ENCODE measurements at regions not wholly inside any gene's neighbourhood (a gene's known extent, or its start where the extent isn't known, plus 50 kb on each side); places are given as distances from the start of the nearest gene placed in this dataset.
"Not testable (repeated sequence)": the region's sequence is repeated elsewhere in the genome, so short reads cannot be mapped to it uniquely, and the experiment has no call there.

DNA sequence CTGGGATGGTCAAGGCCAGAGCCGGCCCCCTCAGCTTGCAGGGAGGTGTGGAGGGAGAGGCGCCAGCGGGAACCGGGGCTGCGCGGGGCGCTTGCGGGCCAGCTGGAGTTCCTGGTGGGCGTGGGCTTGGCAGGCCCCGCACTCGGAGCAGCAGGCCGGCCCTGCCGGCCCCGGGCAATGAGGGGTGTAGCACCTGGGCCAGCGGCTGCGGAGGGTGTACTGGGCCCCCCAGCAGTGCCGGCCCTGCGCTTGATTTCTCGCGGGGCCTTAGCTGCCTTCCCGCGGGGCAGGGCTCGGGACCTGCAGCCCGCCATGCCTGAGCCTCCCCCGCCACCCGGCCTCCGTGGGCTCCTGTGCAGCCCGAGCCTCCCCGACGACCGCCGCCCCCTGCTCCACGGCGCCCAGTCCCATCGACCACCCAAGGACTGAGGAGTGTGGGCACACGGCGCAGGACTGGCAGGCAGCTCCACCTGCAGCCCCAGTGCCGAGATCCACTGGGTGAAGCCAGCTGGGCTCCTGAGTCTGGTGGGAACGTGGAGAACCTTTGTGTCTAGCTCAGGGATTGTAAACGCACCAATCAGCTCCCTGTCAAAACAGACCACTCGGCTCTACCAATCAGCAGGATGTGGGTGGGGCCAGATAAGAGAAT is 489.3 kb upstream of the COBL start:
- H3K36me3 ChIP-seq (ENCODE audit: insufficient read depth, low read length); H3K9me3 ChIP-seq (ENCODE audit: insufficient read depth, low read depth, low read length); H3K4me3 ChIP-seq (ENCODE audit: low read length); H3K27ac ChIP-seq (ENCODE audit: low read depth, low read length); H3K27me3 ChIP-seq (ENCODE audit: insufficient read depth, low read length); H3K4me1 ChIP-seq (ENCODE audit: insufficient read depth, low read length); H3K9ac ChIP-seq (ENCODE audit: low read depth, low read length): not testable (repeated sequence)
- WGBS = 97% methylated on average over 41 of the region's 41 CpGs

- WGBS = 51% methylated on average over 5 of the region's 5 CpGs
- Histone ChIP-seq H3K36me3 (ENCODE audit: insufficient read depth, low read length) (no peaks in the 10 kb centered on the region), H3K27ac (ENCODE audit: low read depth, low read length) (no peak overlapping the region), H3K9me3 (ENCODE audit: insufficient read depth, low read depth, low read length) (no peaks in the 10 kb centered on the region), H3K4me3 (ENCODE audit: low read length) (no peak overlapping the region), H3K9ac (ENCODE audit: low read depth, low read length) (no peak overlapping the region), H3K4me1 (ENCODE audit: insufficient read depth, low read length) (peaks cover 8% of the 10 kb centered on the region; the same call in 1 of the 2 replicates), H3K27me3 (ENCODE audit: insufficient read depth, low read length) (no peaks in the 10 kb centered on the region)
These were observed 486.1 kb upstream of the COBL start for GRCh38 chr7:51802718-51803117.

GRCh38 chr7:51797371-51797770 is 480.8 kb upstream of the COBL start:
- Histone ChIP-seq H3K36me3 (ENCODE audit: insufficient read depth, low read length) (no peaks in the 10 kb centered on the region), H3K27ac (ENCODE audit: low read depth, low read length) (no peak overlapping the region), H3K9ac (ENCODE audit: low read depth, low read length) (no peak overlapping the region), H3K4me3 (ENCODE audit: low read length) (no peak overlapping the region), H3K27me3 (ENCODE audit: insufficient read depth, low read length) (no peaks in the 10 kb centered on the region), H3K4me1 (ENCODE audit: insufficient read depth, low read length) (peaks cover under 1% of the 10 kb centered on the region; the same call in 1 of the 2 replicates), H3K9me3 (ENCODE audit: insufficient read depth, low read depth, low read length) (no peaks in the 10 kb centered on the region)
- WGBS = no CpG with 5 or more reads among the region's 1 CpG

GRCh38 chr7:51792796-51793195 is 476.2 kb upstream of the COBL start:
- no peak overlapping the region for H3K4me3 ChIP-seq (ENCODE audit: low read length)
- no peaks in the 10 kb centered on the region for H3K27me3 ChIP-seq (ENCODE audit: insufficient read depth, low read length)
- WGBS = 86% methylated on average over 1 of the region's 1 CpG
- no peaks in the 10 kb centered on the region for H3K4me1 ChIP-seq (ENCODE audit: insufficient read depth, low read length)
- no peaks in the 10 kb centered on the region for H3K9me3 ChIP-seq (ENCODE audit: insufficient read depth, low read depth, low read length)
- H3K36me3 ChIP-seq (ENCODE audit: insufficient read depth, low read length) = no peaks in the 10 kb centered on the region
- no peak overlapping the region for H3K9ac ChIP-seq (ENCODE audit: low read depth, low read length)
- H3K27ac ChIP-seq (ENCODE audit: low read depth, low read length) = no peak overlapping the region

DNA sequence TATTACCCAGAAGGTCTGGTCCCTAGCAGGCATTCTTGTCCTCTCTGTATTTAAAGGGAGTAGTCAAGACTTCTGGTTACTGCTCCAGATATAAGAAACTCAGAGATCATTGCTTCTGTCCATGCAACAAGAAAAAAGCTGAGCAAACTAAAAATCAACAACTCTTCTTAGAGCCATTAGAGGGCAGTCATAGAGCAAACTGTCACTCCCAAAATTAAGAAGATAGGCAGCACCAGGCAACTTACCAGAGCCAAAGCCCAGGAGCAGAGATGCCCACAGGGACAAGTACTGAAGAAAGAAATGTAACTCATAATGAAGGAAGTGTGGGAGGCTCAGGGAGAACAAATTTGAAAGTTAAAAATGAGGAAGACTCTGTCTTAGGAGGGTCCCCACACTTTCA is 472.9 kb upstream of the COBL start:
- Histone ChIP-seq H3K4me3 (ENCODE audit: low read length) (no peak overlapping the region), H3K36me3 (ENCODE audit: insufficient read depth, low read length) (no peaks in the 10 kb centered on the region), H3K4me1 (ENCODE audit: insufficient read depth, low read length) (no peaks in the 10 kb centered on the region), H3K9me3 (ENCODE audit: insufficient read depth, low read depth, low read length) (no peaks in the 10 kb centered on the region), H3K27ac (ENCODE audit: low read depth, low read length) (no peak overlapping the region), H3K9ac (ENCODE audit: low read depth, low read length) (no peak overlapping the region), H3K27me3 (ENCODE audit: insufficient read depth, low read length) (no peaks in the 10 kb centered on the region)

- 100% methylated on average over 1 of the region's 1 CpG for WGBS
- no peaks in the 10 kb centered on the region for H3K27me3 ChIP-seq (ENCODE audit: insufficient read depth, low read length)
These were observed 469.7 kb upstream of the COBL start for GRCh38 chr7:51786284-51786683.

GRCh38 chr7:51785876-51786275 is 469.3 kb upstream of the COBL start:
- no peaks in the 10 kb centered on the region for H3K4me1 ChIP-seq (ENCODE audit: insufficient read depth, low read length)
- no peak overlapping the region for H3K9ac ChIP-seq (ENCODE audit: low read depth, low read length)
- H3K27me3 ChIP-seq (ENCODE audit: insufficient read depth, low read length) = no peaks in the 10 kb centered on the region
- no peaks in the 10 kb centered on the region for H3K9me3 ChIP-seq (ENCODE audit: insufficient read depth, low read depth, low read length)
- H3K4me3 ChIP-seq (ENCODE audit: low read length) = no peak overlapping the region
- H3K27ac ChIP-seq (ENCODE audit: low read depth, low read length) = no peak overlapping the region
- 88% methylated on average over 9 of the region's 9 CpGs for WGBS
- H3K36me3 ChIP-seq (ENCODE audit: insufficient read depth, low read length) = no peaks in the 10 kb centered on the region

More at GRCh38 chr7:51786284-51786683, 469.7 kb upstream of the COBL start:
- no peaks in the 10 kb centered on the region for H3K9me3 ChIP-seq (ENCODE audit: insufficient read depth, low read depth, low read length)
- no peaks in the 10 kb centered on the region for H3K36me3 ChIP-seq (ENCODE audit: insufficient read depth, low read length)
- no peak overlapping the region for H3K27ac ChIP-seq (ENCODE audit: low read depth, low read length)
- no peak overlapping the region for H3K4me3 ChIP-seq (ENCODE audit: low read length)
- H3K4me1 ChIP-seq (ENCODE audit: insufficient read depth, low read length) = no peaks in the 10 kb centered on the region
- no peak overlapping the region for H3K9ac ChIP-seq (ENCODE audit: low read depth, low read length)

DNA sequence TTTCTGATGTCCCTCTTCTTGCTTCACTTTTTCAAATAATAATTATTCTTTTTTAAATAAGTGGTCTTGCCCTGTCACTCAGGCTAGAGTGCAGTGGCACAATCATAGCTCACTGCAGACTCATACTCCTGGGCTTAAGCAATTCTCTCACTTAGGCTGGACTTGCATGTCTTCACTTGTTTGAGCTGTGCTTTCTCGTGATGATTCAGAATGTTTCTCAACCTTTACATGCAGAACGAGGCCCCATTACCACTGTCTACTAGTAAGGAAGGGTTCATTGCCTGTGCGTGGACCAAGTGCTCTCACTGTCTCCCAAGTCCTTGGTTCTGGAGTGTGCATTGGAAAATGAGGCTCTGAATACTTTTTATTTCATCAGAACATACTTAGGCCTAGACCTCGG is 468.6 kb upstream of the COBL start:
- Histone ChIP-seq H3K27me3 (ENCODE audit: insufficient read depth, low read length) (no peaks in the 10 kb centered on the region), H3K27ac (ENCODE audit: low read depth, low read length) (no peak overlapping the region), H3K4me3 (ENCODE audit: low read length) (no peak overlapping the region), H3K9me3 (ENCODE audit: insufficient read depth, low read depth, low read length) (no peaks in the 10 kb centered on the region), H3K4me1 (ENCODE audit: insufficient read depth, low read length) (no peaks in the 10 kb centered on the region), H3K9ac (ENCODE audit: low read depth, low read length) (no peak overlapping the region), H3K36me3 (ENCODE audit: insufficient read depth, low read length) (no peaks in the 10 kb centered on the region)
- WGBS = 93% methylated on average over 4 of the region's 4 CpGs

DNA sequence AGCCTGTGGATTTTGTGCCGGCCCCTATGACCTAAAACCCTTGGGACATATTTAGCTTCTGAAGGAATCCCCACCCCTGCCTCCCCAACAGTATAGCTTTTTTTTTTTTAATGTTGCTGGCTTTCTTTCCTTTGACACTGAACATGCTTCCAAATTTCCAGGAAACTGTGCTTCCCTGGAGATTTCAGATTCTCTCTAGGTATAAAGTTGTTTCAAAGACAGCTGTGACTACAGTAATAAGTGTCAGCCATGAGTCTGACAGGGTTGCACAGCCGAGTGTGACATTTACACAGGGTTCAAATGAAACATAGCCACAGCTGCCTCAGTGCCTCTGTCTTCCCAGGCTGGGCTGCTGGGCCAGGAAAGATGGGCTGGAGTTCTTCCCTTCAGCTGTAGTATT is 466.6 kb upstream of the COBL start:
- Histone ChIP-seq H3K27me3 (ENCODE audit: insufficient read depth, low read length) (no peaks in the 10 kb centered on the region), H3K27ac (ENCODE audit: low read depth, low read length) (no peak overlapping the region), H3K9ac (ENCODE audit: low read depth, low read length) (no peak overlapping the region), H3K4me3 (ENCODE audit: low read length) (no peak overlapping the region), H3K4me1 (ENCODE audit: insufficient read depth, low read length) (no peaks in the 10 kb centered on the region), H3K36me3 (ENCODE audit: insufficient read depth, low read length) (no peaks in the 10 kb centered on the region), H3K9me3 (ENCODE audit: insufficient read depth, low read depth, low read length) (no peaks in the 10 kb centered on the region)
- WGBS = 88% methylated on average over 2 of the region's 2 CpGs

DNA sequence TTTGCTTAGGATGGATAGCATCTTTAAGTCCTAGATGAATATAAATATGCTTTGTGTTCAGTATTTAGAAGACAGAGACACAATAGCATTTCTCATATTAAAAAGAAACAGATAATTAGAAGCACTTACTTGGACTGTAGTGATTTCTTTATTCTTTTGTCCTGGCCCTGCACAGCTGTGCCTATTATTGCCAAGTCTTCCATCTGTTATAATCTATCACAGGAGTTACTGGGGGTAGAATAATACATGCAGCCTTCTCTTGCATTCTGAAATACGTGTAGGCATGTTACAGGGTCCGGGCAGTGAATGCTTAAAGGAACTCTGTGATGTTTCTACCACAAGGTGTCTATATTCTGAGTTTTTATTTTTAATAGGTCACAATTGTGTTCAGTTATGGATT is 461.5 kb upstream of the COBL start:
- no peak overlapping the region for H3K4me3 ChIP-seq (ENCODE audit: low read length)
- no peaks in the 10 kb centered on the region for H3K27me3 ChIP-seq (ENCODE audit: insufficient read depth, low read length)
- H3K36me3 ChIP-seq (ENCODE audit: insufficient read depth, low read length) = no peaks in the 10 kb centered on the region
- peaks cover 14% of the 10 kb centered on the region for H3K4me1 ChIP-seq (ENCODE audit: insufficient read depth, low read length)
- H3K9me3 ChIP-seq (ENCODE audit: insufficient read depth, low read depth, low read length) = no peaks in the 10 kb centered on the region
- no peak overlapping the region for H3K27ac ChIP-seq (ENCODE audit: low read depth, low read length)
- WGBS = 88% methylated on average over 2 of the region's 2 CpGs
- H3K9ac ChIP-seq (ENCODE audit: low read depth, low read length) = no peak overlapping the region

DNA sequence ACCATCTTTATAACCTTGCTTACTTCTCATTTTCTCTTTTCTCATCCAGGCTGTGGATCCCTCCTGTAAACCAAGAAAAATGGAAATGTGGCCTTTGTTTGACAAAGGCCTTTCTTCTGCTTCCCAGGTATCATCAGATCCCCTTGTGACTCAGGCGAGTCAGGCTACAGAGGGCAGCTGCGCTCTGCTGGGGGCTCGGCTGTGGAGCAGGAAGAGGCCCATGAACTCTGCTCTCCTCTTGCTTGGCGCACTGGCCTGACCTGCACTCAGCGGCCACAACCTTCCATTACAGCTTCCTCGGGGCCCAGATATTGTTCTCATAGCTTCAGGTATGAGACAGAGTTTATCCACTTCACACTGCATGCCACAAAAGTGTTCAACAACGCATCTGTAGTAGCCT is 457.6 kb upstream of the COBL start:
- 65% methylated on average over 7 of the region's 7 CpGs for WGBS

DNA sequence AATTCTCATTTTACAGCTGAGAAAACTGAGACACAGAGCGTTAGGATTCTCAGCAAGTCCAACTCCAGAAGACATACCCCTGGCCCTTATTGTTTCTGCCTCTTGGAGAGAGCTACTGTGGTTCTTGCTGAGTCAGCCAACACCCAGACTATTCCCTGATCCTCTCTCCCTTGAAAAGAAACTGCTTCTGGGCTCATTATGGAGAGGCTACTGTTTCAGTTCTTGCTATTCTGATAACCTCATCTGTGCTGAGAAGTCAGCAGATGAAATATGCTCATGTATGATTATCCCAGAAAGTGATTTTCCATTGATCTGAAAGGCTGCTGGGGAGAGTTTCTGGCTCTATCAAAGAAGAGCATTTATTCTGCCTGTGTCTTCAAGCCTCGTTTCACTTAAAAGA is 455.6 kb upstream of the COBL start:
- no peak overlapping the region for H3K9ac ChIP-seq (ENCODE audit: low read depth, low read length)

More for the DNA sequence above, 457.6 kb upstream of the COBL start:
- H3K27ac ChIP-seq (ENCODE audit: low read depth, low read length) = no peak overlapping the region
- no peaks in the 10 kb centered on the region for H3K36me3 ChIP-seq (ENCODE audit: insufficient read depth, low read length)
- H3K27me3 ChIP-seq (ENCODE audit: insufficient read depth, low read length) = no peaks in the 10 kb centered on the region
- peaks cover 24% of the 10 kb centered on the region for H3K4me1 ChIP-seq (ENCODE audit: insufficient read depth, low read length)
- no peak overlapping the region for H3K9ac ChIP-seq (ENCODE audit: low read depth, low read length)
- H3K9me3 ChIP-seq (ENCODE audit: insufficient read depth, low read depth, low read length) = no peaks in the 10 kb centered on the region
- no peak overlapping the region for H3K4me3 ChIP-seq (ENCODE audit: low read length)

More for the DNA sequence above, 455.6 kb upstream of the COBL start:
- Histone ChIP-seq H3K9me3 (ENCODE audit: insufficient read depth, low read depth, low read length) (no peaks in the 10 kb centered on the region), H3K4me3 (ENCODE audit: low read length) (no peak overlapping the region), H3K27me3 (ENCODE audit: insufficient read depth, low read length) (no peaks in the 10 kb centered on the region), H3K27ac (ENCODE audit: low read depth, low read length) (no peak overlapping the region), H3K4me1 (ENCODE audit: insufficient read depth, low read length) (peaks cover 24% of the 10 kb centered on the region), H3K36me3 (ENCODE audit: insufficient read depth, low read length) (no peaks in the 10 kb centered on the region)
- WGBS = 92% methylated on average over 2 of the region's 2 CpGs

Data from HUES64 (cell line).